Naive thymus-derived CD4-positive, alpha-beta T cell (primary cell): ENCODE measurements at regions not wholly inside any gene's neighbourhood (a gene's known extent, or its start where the extent isn't known, plus 50 kb on each side); places are given as distances from the start of the nearest gene placed in this dataset.

ENCODE experiments used
- ATAC-seq: fragments of 150-1000 bp; cut with Tn5 transposase; 2 replicates; pipeline ENCODE4 v1.10.0; 2021; ENCODE audit warnings: mild to moderate bottlenecking, moderate library complexity
- CTCF ChIA-PET: fragments of 350-600 bp; sonication (Branson Sonifier 250); formaldehyde crosslinking; loops from one replicate; lab custom pipeline; 2021; ENCODE audit warnings: antibody characterized with exemption; lab: Charles Lee
- POLR2A ChIA-PET: fragments of 350-600 bp; sonication (Branson Sonifier 250); formaldehyde crosslinking; loops from one replicate; lab custom pipeline; 2021; ENCODE audit warnings: antibody characterized with exemption, inconsistent platforms; lab: Charles Lee
- DNase-seq, 9 donors: peaks; one replicate each; pipeline versions ENCODE4 v3.0.0 to v3.0.0-alpha.2; 2020 to 2022; ENCODE audit warnings: mixed read lengths in 1 of 9
- H3K27ac ChIP-seq: one replicate; pipeline ENCODE4 v1.7.0; 2013; ENCODE audit warnings: mild to moderate bottlenecking, low read depth, low read length, moderate library complexity
- H3K27me3 ChIP-seq, 2 donors: one replicate each; pipeline ENCODE4 v1.7.0; 2013; ENCODE audit warnings: low read length in 2 of 2, mild to moderate bottlenecking in 2 of 2, moderate library complexity in 2 of 2; ENCODE audit not compliant: control insufficient read depth in 2 of 2, insufficient read depth in 2 of 2
- H3K36me3 ChIP-seq, 3 experiments: 1 replicate in 2 of 3; 2 replicates in 1 of 3; pipeline ENCODE4 v1.7.0; 2013; ENCODE audit warnings: low read length in 3 of 3, mild to moderate bottlenecking in 3 of 3, moderate library complexity in 1 of 3; ENCODE audit not compliant: insufficient read depth in 3 of 3, control insufficient read depth in 2 of 3
- H3K4me1 ChIP-seq, 2 donors: one replicate each; pipeline ENCODE4 v1.7.0; 2013; ENCODE audit warnings: low read length in 2 of 2, mild to moderate bottlenecking in 2 of 2, moderate library complexity in 1 of 2; ENCODE audit not compliant: control insufficient read depth in 2 of 2, insufficient read depth in 2 of 2
- H3K4me3 ChIP-seq: 2 replicates; pipeline ENCODE4 v1.7.0; 2013; ENCODE audit warnings: mild to moderate bottlenecking, low read length
- H3K9me3 ChIP-seq, 3 experiments: 1 replicate in 2 of 3; 2 replicates in 1 of 3; pipeline ENCODE4 v1.7.0; 2013; ENCODE audit warnings: low read length in 3 of 3; ENCODE audit not compliant: control insufficient read depth in 2 of 3
- H3K27ac Mint-ChIP-seq, 9 donors: one replicate each; pipeline ENCODE4 v1.8.0; 2020 to 2022; ENCODE audit warnings: mixed read lengths in 9 of 9, mild to moderate bottlenecking in 8 of 9, moderate library complexity in 5 of 9, inconsistent platforms in 2 of 9
- H3K27me3 Mint-ChIP-seq, 5 donors: one replicate each; pipeline ENCODE4 v1.8.0; 2021 to 2022; ENCODE audit warnings: mixed read lengths in 5 of 5, mild to moderate bottlenecking in 1 of 5
- H3K36me3 Mint-ChIP-seq, 5 donors: one replicate each; pipeline ENCODE4 v1.8.0; 2020 to 2022; ENCODE audit warnings: mixed read lengths in 5 of 5, mild to moderate bottlenecking in 3 of 5, inconsistent platforms in 1 of 5
- H3K4me1 Mint-ChIP-seq, 7 donors: one replicate each; pipeline ENCODE4 v1.8.0; 2020 to 2022; ENCODE audit warnings: mixed read lengths in 7 of 7, mild to moderate bottlenecking in 3 of 7, inconsistent platforms in 1 of 7
- H3K4me3 Mint-ChIP-seq, 10 donors: one replicate each; pipeline ENCODE4 v1.8.0; 2020 to 2022; ENCODE audit warnings: mild to moderate bottlenecking in 10 of 10, mixed read lengths in 10 of 10, moderate library complexity in 6 of 10, inconsistent platforms in 2 of 10
- H3K9me3 Mint-ChIP-seq, 11 donors: one replicate each; pipeline ENCODE4 v1.8.0; 2020 to 2022; ENCODE audit warnings: mixed read lengths in 11 of 11, mild to moderate bottlenecking in 4 of 11, inconsistent platforms in 1 of 11, moderate library complexity in 1 of 11
- intact Hi-C, 2 donors: fragments of 100-400 bp; cut with micrococcal nuclease; formaldehyde crosslinking; loops; one replicate each; pipeline ENCODE4 v1.15.1; 2023

DNA sequence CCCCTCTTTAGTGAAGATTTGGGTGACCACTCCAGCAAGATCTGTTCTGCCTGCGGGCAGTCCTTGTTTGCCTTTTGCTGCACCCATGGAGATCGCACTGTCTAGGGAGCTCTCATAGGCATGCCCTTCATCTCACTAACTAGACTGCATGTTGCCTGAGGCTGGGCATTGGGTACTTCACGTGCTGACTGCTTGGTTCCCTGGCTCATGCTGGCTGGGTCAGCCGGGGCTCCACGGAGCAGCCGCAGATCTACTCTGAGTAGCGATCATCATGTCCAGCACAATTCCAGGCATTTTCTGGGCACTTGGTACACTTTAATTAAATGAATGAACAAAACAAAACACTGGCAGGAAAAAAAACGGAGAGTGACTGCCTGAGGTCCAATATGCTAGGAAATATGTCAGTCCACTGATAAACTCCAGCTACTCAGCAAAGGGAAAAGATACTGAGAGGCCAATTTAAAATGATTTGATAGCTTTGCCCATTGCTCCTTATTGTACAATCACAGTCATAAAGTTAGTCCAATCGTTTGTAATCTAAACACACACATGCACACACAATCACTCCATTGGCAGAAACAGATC is 220.3 kb downstream of the C1D start:
- Mint-ChIP-seq H3K4me1 (no peaks in the 10 kb centered on the region), H3K36me3 (no peaks in the 10 kb centered on the region), H3K27me3 (peaks cover 4 to 25% (median 19%) of the 10 kb centered on the region in 5 donors), H3K9me3 (peaks cover 0 to 2% (median 0%) of the 10 kb centered on the region in 11 donors), H3K4me3 (no peak overlapping the region), H3K27ac (no peak overlapping the region)
- no peaks in the 10 kb centered on the region for H3K4me1 ChIP-seq
- ChIA-PET CTCF (no interaction called here), POLR2A (interaction anchor here (0.6 kb wide), 1 partner anchor 32 kb away, joined by 4 read pairs; no protein-coding TSS in a partner anchor)
- no peak overlapping the region for H3K4me3 ChIP-seq
- no peak for DNase-seq
- intact Hi-C loops = no loop called here
- no peaks in the 10 kb centered on the region for H3K36me3 ChIP-seq
- ATAC-seq = no peak
- H3K9me3 ChIP-seq = no peaks in the 10 kb centered on the region
- no peak overlapping the region for H3K27ac ChIP-seq
- peaks cover 0 to 5% of the 10 kb centered on the region in 2 donors for H3K27me3 ChIP-seq

GRCh38 chr2:67844024-67844540 is 218.7 kb downstream of the C1D start:
- no peak overlapping the region for H3K27ac ChIP-seq
- ATAC-seq (no peak), DNase-seq (no peak)
- Mint-ChIP-seq H3K9me3 (peaks cover 0 to 2% (median 0%) of the 10 kb centered on the region in 11 donors), H3K27ac (no peak overlapping the region), H3K4me1 (no peaks in the 10 kb centered on the region), H3K27me3 (peaks cover 6 to 38% (median 28%) of the 10 kb centered on the region in 5 donors), H3K4me3 (no peak overlapping the region), H3K36me3 (no peaks in the 10 kb centered on the region)
- intact Hi-C loops = no loop called here
- POLR2A ChIA-PET = no interaction called here
- no peaks in the 10 kb centered on the region for H3K4me1 ChIP-seq
- peaks cover 0 to 5% of the 10 kb centered on the region in 2 donors for H3K27me3 ChIP-seq
- no peaks in the 10 kb centered on the region for H3K36me3 ChIP-seq
- CTCF ChIA-PET = no interaction called here
- H3K9me3 ChIP-seq = no peaks in the 10 kb centered on the region
- no peak overlapping the region for H3K4me3 ChIP-seq

DNA sequence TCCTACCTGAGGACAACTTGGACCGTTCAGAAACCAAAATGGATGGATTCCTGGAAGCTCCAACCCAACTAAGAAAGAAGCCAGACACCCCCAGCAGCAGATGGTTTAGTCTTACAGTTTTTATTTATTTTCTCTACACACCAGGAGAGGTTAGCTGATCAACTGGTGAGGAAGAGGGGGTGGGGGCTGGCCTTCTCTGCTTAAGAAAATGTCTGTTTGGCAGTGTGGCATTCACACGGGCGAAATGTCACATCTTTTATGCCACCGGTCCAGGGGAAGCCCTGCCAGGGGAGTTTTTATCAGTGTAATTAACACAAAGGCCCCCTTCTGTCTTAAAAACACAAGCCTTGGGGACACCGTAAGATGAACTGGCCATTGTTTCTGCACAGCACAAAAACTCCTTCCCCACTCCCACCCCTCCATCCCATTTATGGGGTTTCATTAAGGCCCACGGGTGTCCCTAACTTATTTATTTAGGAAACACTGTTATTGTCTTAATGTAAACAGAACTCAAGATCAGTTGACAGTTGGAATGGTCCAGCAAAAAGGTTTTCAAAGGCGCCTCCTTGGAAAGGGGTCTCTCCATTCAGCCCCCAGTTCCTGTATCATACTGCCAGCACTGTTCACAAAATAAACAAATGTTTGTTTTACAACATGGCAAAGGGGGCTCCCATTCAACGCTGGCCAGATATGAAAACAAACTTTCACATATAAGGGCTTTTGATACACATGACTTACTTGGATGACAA is 217.0 kb downstream of the C1D start:
- Histone ChIP-seq H3K9me3 (no peaks in the 10 kb centered on the region), H3K4me3 (no peak overlapping the region), H3K4me1 (no peaks in the 10 kb centered on the region), H3K36me3 (no peaks in the 10 kb centered on the region), H3K27ac (no peak overlapping the region), H3K27me3 (peaks cover 0 to 5% of the 10 kb centered on the region in 2 donors)
- no peaks in the 10 kb centered on the region for H3K36me3 Mint-ChIP-seq
- intact Hi-C loops = no loop called here
- no peaks in the 10 kb centered on the region for H3K4me1 Mint-ChIP-seq
- DNase-seq = no peak
- H3K27me3 Mint-ChIP-seq = peaks cover 6 to 42% (median 32%) of the 10 kb centered on the region in 5 donors
- H3K4me3 Mint-ChIP-seq = no peak overlapping the region
- H3K27ac Mint-ChIP-seq = no peak overlapping the region
- ATAC-seq = no peak
- H3K9me3 Mint-ChIP-seq = peaks cover 0 to 2% (median 0%) of the 10 kb centered on the region in 11 donors
- CTCF ChIA-PET = no interaction called here
- POLR2A ChIA-PET = no interaction called here

DNA sequence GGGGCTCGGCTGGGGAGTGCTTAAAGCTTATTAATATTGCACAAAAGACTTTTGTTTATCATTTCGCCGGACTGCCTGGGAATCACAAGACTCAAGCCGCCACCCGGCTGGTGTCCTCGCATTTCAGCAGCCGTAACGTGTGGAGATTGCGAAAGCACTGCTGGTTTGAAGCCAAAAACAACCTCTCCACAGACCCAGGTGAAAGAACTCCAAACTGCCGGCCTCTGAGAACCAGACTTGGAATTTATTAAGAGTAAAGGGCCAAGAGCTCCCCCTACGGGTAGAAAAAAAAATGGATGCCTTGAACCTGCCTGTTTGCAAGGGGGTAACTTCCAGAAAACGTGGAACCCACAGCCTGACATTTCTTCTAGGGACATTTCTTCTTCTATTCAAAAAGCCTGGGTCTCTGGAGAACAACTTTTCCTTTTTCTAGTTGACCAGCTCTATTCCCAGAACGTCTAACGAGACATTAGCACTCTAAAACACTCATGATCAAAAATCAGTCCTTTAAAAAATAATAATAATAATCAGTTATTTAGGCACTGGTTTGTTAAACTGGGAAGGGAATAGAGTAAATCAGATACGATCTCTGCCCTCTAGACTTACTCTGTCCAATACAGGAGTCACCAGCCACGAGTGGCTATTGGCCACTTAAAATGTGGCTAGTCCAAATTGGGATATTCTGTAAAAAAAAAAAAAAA is 216.3 kb downstream of the C1D start:
- no peaks in the 10 kb centered on the region for H3K9me3 ChIP-seq
- Mint-ChIP-seq H3K4me1 (no peaks in the 10 kb centered on the region), H3K4me3 (no peak overlapping the region), H3K36me3 (no peaks in the 10 kb centered on the region), H3K27me3 (peaks cover 6 to 47% (median 35%) of the 10 kb centered on the region in 5 donors), H3K9me3 (peaks cover 0 to 2% (median 0%) of the 10 kb centered on the region in 11 donors), H3K27ac (no peak overlapping the region)
- H3K36me3 ChIP-seq = no peaks in the 10 kb centered on the region
- intact Hi-C loops = no loop called here
- H3K4me1 ChIP-seq = no peaks in the 10 kb centered on the region
- H3K27ac ChIP-seq = no peak overlapping the region
- ChIA-PET CTCF (no interaction called here), POLR2A (no interaction called here)
- H3K27me3 ChIP-seq = peaks cover 0 to 5% of the 10 kb centered on the region in 2 donors
- no peak for ATAC-seq
- H3K4me3 ChIP-seq = no peak overlapping the region
- peak in 4 of 9 donors; percentile 2 to 21 (median 7) for DNase-seq

DNA sequence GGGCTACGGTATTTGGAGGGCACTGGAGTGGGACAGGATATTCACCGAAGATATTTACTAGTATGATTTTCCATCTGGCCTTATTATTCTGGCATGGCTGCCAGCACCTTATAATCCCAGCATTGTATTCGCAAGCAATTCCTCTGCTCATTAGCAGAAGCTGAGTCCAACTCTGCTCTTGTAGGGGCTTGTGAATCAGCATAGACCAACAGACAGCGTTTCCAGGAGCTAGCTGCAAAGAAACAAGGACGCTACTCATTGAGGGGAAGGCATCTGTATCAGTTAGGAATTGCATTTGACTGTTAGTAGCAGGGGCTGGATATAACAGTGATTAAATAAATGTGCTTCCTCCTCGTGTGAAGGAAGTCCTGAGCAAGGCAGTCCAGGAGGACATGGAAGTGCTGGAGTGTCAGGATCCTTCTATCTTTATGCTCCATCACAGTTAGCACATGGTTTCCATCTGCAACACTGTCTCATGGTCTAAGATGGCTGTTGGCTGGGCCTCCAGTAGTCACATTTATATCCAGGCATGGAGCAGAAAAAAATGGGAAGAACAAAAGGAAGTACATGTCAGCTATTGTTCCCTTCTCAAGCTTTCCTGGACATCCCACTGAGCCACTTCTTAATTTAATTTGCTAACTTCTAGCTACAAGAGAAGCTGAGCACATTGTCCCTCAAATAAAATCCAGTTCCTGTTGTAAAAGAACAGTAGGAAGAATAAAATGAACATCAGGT is 214.1 kb downstream of the C1D start:
- Mint-ChIP-seq H3K27me3 (peaks cover 6 to 38% (median 28%) of the 10 kb centered on the region in 5 donors), H3K36me3 (no peaks in the 10 kb centered on the region), H3K27ac (no peak overlapping the region), H3K4me1 (no peaks in the 10 kb centered on the region), H3K9me3 (peaks cover 0 to 6% (median 0%) of the 10 kb centered on the region in 11 donors), H3K4me3 (no peak overlapping the region)
- intact Hi-C loops = no loop called here
- H3K4me3 ChIP-seq = no peak overlapping the region
- POLR2A ChIA-PET = no interaction called here
- no peaks in the 10 kb centered on the region for H3K4me1 ChIP-seq
- CTCF ChIA-PET = no interaction called here
- DNase-seq = no peak
- H3K27me3 ChIP-seq = peaks cover 0 to 5% of the 10 kb centered on the region in 2 donors
- no peak for ATAC-seq
- no peaks in the 10 kb centered on the region for H3K9me3 ChIP-seq
- H3K27ac ChIP-seq = no peak overlapping the region
- H3K36me3 ChIP-seq = no peaks in the 10 kb centered on the region

GRCh38 chr2:67851016-67851415 is 211.8 kb downstream of the C1D start:
- Mint-ChIP-seq H3K4me3 (no peak overlapping the region), H3K9me3 (peaks cover 0 to 4% (median 0%) of the 10 kb centered on the region in 11 donors), H3K36me3 (no peaks in the 10 kb centered on the region), H3K4me1 (no peaks in the 10 kb centered on the region), H3K27ac (no peak overlapping the region), H3K27me3 (peaks cover 2 to 32% (median 24%) of the 10 kb centered on the region in 5 donors)
- Histone ChIP-seq H3K4me1 (no peaks in the 10 kb centered on the region), H3K27me3 (peaks cover 0 to 4% of the 10 kb centered on the region in 2 donors), H3K27ac (no peak overlapping the region), H3K4me3 (no peak overlapping the region), H3K36me3 (no peaks in the 10 kb centered on the region), H3K9me3 (no peaks in the 10 kb centered on the region)
- no peak for DNase-seq
- POLR2A ChIA-PET = no interaction called here
- no peak for ATAC-seq
- intact Hi-C loops = no loop called here
- CTCF ChIA-PET = no interaction called here
